ENCODE measurements at regions not wholly inside any gene's neighbourhood (a gene's known extent, or its start where the extent isn't known, plus 50 kb on each side); places are given as distances from the start of the nearest gene placed in this dataset.

DNA sequence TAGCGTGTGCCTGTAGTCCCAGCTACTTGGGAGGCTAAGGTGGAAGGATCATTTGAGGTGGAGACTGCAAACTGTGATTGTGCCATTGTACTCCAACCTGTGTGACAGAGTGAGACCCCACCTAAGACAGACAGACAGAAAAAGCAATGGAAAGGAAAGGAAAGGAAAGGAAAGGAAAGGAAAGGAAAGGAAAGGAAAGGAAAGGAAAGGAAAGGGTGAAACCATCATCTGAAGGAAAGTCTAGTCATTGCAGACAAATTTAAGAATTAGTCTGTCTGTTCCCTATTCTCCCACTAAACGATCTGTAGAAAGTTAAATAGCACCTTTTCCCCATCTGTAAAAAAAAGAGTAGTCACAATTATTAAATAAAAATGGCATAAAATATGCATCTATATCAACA lies 91.1 kb upstream of the SKAP2 start:
- intact Hi-C loops (cut with micrococcal nuclease): no loop called here
- Histone ChIP-seq H3K9ac (ENCODE audit: low read length) (no peak overlapping the region), H3K4me2 (replicated peaks; ENCODE audit: low read depth, low read length, poor library complexity, severe bottlenecking) (no peak overlapping the region), H2AFZ (ENCODE audit: insufficient read depth, low read depth, low read length, poor library complexity, severe bottlenecking) (no peak overlapping the region), H3K9me3 (ENCODE audit: control extremely low read depth in 1 of 3, control insufficient read depth in 2 of 3, insufficient read depth in 1 of 3, low read length in 2 of 3) (no peaks in the 10 kb centered on the region), H3K79me2 (ENCODE audit: control insufficient read depth, insufficient read depth, low read length) (no peaks in the 10 kb centered on the region), H3K4me3 (ENCODE audit: control extremely low read depth in 1 of 5, extremely low read depth in 1 of 5, insufficient read depth in 1 of 5, low read depth in 2 of 5, low read length in 4 of 5) (no peak overlapping the region), H3K4me1 (ENCODE audit: control insufficient read depth in 2 of 2, insufficient read depth in 2 of 2, low read length in 2 of 2) (no peaks in the 10 kb centered on the region), H3K27ac (ENCODE audit: low read length in 2 of 2) (no peak overlapping the region), H3K27me3 (replicated peaks in 1 of 4; ENCODE audit: control extremely low read depth in 1 of 4, control insufficient read depth in 3 of 4, insufficient read depth in 4 of 4, low read length in 3 of 4) (peaks cover 0 to 5% (median 0%) of the 10 kb centered on the region in 4 experiments), H3K36me3 (replicated peaks in 1 of 2; ENCODE audit: control extremely low read depth in 1 of 2, control insufficient read depth in 1 of 2, extremely low read depth in 1 of 2, insufficient read depth in 2 of 2, low read length in 1 of 2) (no peaks in the 10 kb centered on the region), H4K20me1 (ENCODE audit: control insufficient read depth, insufficient read depth, low read length, poor library complexity, severe bottlenecking) (no peaks in the 10 kb centered on the region)
- no peak for TF ChIP-seq EZH2 (IDR thresholded peaks at IDR 0.05; ENCODE audit: borderline replicate concordance, insufficient read depth, low read depth, low read length, poor library complexity, severe bottlenecking)
- TF ChIP-seq, protein P1, sequence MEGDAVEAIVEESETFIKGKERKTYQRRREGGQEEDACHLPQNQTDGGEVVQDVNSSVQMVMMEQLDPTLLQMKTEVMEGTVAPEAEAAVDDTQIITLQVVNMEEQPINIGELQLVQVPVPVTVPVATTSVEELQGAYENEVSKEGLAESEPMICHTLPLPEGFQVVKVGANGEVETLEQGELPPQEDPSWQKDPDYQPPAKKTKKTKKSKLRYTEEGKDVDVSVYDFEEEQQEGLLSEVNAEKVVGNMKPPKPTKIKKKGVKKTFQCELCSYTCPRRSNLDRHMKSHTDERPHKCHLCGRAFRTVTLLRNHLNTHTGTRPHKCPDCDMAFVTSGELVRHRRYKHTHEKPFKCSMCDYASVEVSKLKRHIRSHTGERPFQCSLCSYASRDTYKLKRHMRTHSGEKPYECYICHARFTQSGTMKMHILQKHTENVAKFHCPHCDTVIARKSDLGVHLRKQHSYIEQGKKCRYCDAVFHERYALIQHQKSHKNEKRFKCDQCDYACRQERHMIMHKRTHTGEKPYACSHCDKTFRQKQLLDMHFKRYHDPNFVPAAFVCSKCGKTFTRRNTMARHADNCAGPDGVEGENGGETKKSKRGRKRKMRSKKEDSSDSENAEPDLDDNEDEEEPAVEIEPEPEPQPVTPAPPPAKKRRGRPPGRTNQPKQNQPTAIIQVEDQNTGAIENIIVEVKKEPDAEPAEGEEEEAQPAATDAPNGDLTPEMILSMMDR (IDR thresholded peaks at IDR 0.05): no peak
- H3K27me3 Mint-ChIP-seq: peaks cover 27% of the 10 kb centered on the region
- no peaks in the 10 kb centered on the region for H3K9me3 Mint-ChIP-seq (ENCODE audit: insufficient read depth)
- WGBS (ENCODE audit: insufficient coverage): no CpG with 5 or more reads among the region's 2 CpGs
- no peak overlapping the region for H3K27ac Mint-ChIP-seq
- H3K4me1 Mint-ChIP-seq: no peaks in the 10 kb centered on the region
- H3K4me3 Mint-ChIP-seq: no peak overlapping the region
- ChIA-PET POLR2A (no interaction called here), CTCF (no interaction called here)
- ATAC-seq (ENCODE audit: low read depth): no peak
- no peak for DNase-seq

DNA sequence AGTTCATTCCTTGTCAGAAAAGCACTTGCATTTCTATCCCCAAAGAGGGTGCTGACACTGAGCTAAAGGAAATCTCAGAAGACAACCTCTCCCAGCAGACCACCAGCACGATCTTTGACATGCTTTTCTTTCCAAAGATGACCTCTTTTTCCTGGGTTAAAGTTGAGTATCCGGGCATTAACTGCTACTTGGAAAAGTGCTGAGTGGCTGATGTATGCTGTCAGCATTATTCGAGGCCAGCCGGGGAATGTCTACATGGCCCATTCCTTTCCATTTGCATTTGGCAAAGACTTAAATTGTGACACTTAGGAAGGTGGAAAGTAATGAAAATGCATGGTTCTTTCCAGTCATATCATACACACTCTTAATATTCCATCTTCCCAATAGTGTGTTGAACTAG lies 90.6 kb upstream of the SKAP2 start:
- DNase-seq (no peak), ATAC-seq (ENCODE audit: low read depth) (no peak)
- WGBS (ENCODE audit: insufficient coverage): no CpG with 5 or more reads among the region's 4 CpGs
- CTCF ChIA-PET: no interaction called here
- H3K4me1 Mint-ChIP-seq: no peaks in the 10 kb centered on the region
- intact Hi-C loops (cut with micrococcal nuclease): no loop called here
- Histone ChIP-seq H3K36me3 (replicated peaks in 1 of 2; ENCODE audit: control extremely low read depth in 1 of 2, control insufficient read depth in 1 of 2, extremely low read depth in 1 of 2, insufficient read depth in 2 of 2, low read length in 1 of 2) (no peaks in the 10 kb centered on the region), H2AFZ (ENCODE audit: insufficient read depth, low read depth, low read length, poor library complexity, severe bottlenecking) (no peak overlapping the region), H3K4me2 (replicated peaks; ENCODE audit: low read depth, low read length, poor library complexity, severe bottlenecking) (no peak overlapping the region), H3K79me2 (ENCODE audit: control insufficient read depth, insufficient read depth, low read length) (no peaks in the 10 kb centered on the region), H3K27ac (ENCODE audit: low read length in 2 of 2) (no peak overlapping the region), H3K9me3 (ENCODE audit: control extremely low read depth in 1 of 3, control insufficient read depth in 2 of 3, insufficient read depth in 1 of 3, low read length in 2 of 3) (no peaks in the 10 kb centered on the region), H3K27me3 (replicated peaks in 1 of 4; ENCODE audit: control extremely low read depth in 1 of 4, control insufficient read depth in 3 of 4, insufficient read depth in 4 of 4, low read length in 3 of 4) (peaks cover 0 to 5% (median 0%) of the 10 kb centered on the region in 4 experiments), H4K20me1 (ENCODE audit: control insufficient read depth, insufficient read depth, low read length, poor library complexity, severe bottlenecking) (no peaks in the 10 kb centered on the region), H3K9ac (ENCODE audit: low read length) (no peak overlapping the region), H3K4me1 (ENCODE audit: control insufficient read depth in 2 of 2, insufficient read depth in 2 of 2, low read length in 2 of 2) (no peaks in the 10 kb centered on the region), H3K4me3 (ENCODE audit: control extremely low read depth in 1 of 5, extremely low read depth in 1 of 5, insufficient read depth in 1 of 5, low read depth in 2 of 5, low read length in 4 of 5) (no peak overlapping the region)
- H3K9me3 Mint-ChIP-seq (ENCODE audit: insufficient read depth): no peaks in the 10 kb centered on the region
- TF ChIP-seq, protein P1 (IDR thresholded peaks at IDR 0.05): no peak
- no peak for TF ChIP-seq EZH2 (IDR thresholded peaks at IDR 0.05; ENCODE audit: borderline replicate concordance, insufficient read depth, low read depth, low read length, poor library complexity, severe bottlenecking)
- POLR2A ChIA-PET: no interaction called here
- H3K27me3 Mint-ChIP-seq: peaks cover 28% of the 10 kb centered on the region
- H3K4me3 Mint-ChIP-seq: no peak overlapping the region
- no peak overlapping the region for H3K27ac Mint-ChIP-seq
